CD4-positive, alpha-beta memory T cell (primary cell): ENCODE measurements at regions not wholly inside any gene's neighbourhood (a gene's known extent, or its start where the extent isn't known, plus 50 kb on each side); places are given as distances from the start of the nearest gene placed in this dataset.

Source experiments
- CTCF ChIA-PET: fragments of 350-600 bp; sonication (Branson Sonifier 250); formaldehyde crosslinking; loops from one replicate; lab custom pipeline; 2021; ENCODE audit warnings: inconsistent platforms; ENCODE audit not compliant: partially characterized antibody; lab: Charles Lee
- POLR2A ChIA-PET: fragments of 350-600 bp; sonication (Branson Sonifier 250); formaldehyde crosslinking; loops from one replicate; lab custom pipeline; 2021; ENCODE audit not compliant: partially characterized antibody; lab: Charles Lee
- DNase-seq, 5 donors: peaks; one replicate each; pipeline versions ENCODE4 v3.0.0 to v3.0.0-alpha.2; 2020 to 2022; ENCODE audit warnings: mixed read lengths in 1 of 5
- H3K27ac ChIP-seq: one replicate; pipeline ENCODE4 v1.7.0; 2013; ENCODE audit warnings: low read depth, low read length
- H3K27me3 ChIP-seq: 2 replicates; pipeline ENCODE4 v1.7.0; 2013; ENCODE audit warnings: mild to moderate bottlenecking, low read length, moderate library complexity; ENCODE audit not compliant: insufficient read depth
- H3K36me3 ChIP-seq: 2 replicates; pipeline ENCODE4 v1.7.0; 2013; ENCODE audit warnings: mild to moderate bottlenecking, low read length, moderate library complexity; ENCODE audit not compliant: insufficient read depth
- H3K4me1 ChIP-seq: 2 replicates; pipeline ENCODE4 v1.7.0; 2013; ENCODE audit warnings: mild to moderate bottlenecking, low read length, moderate library complexity; ENCODE audit not compliant: insufficient read depth
- H3K4me3 ChIP-seq, 2 donors: one replicate each; pipeline ENCODE4 v1.7.0; 2013; ENCODE audit warnings: low read length in 2 of 2, mild to moderate bottlenecking in 1 of 2
- H3K9me3 ChIP-seq, 2 donors: one replicate each; pipeline ENCODE4 v1.7.0; 2013; ENCODE audit warnings: low read length in 2 of 2, control low read depth in 1 of 2; ENCODE audit not compliant: control insufficient read depth in 1 of 2
- H3K27ac Mint-ChIP-seq, 7 donors: one replicate each; pipeline ENCODE4 v1.8.0; 2020 to 2021; ENCODE audit warnings: mixed read lengths in 7 of 7, mild to moderate bottlenecking in 6 of 7, inconsistent platforms in 3 of 7, moderate library complexity in 3 of 7
- H3K27me3 Mint-ChIP-seq, 2 donors: one replicate each; pipeline ENCODE4 v1.8.0; 2020 to 2021; ENCODE audit warnings: mixed read lengths in 2 of 2
- H3K36me3 Mint-ChIP-seq, 2 donors: one replicate each; pipeline ENCODE4 v1.8.0; 2020 to 2021; ENCODE audit warnings: mixed read lengths in 2 of 2, inconsistent platforms in 1 of 2, mild to moderate bottlenecking in 1 of 2
- H3K4me1 Mint-ChIP-seq, 4 donors: one replicate each; pipeline ENCODE4 v1.8.0; 2020 to 2021; ENCODE audit warnings: mixed read lengths in 4 of 4, mild to moderate bottlenecking in 1 of 4
- H3K4me3 Mint-ChIP-seq, 8 donors: one replicate each; pipeline ENCODE4 v1.8.0; 2020 to 2021; ENCODE audit warnings: mixed read lengths in 8 of 8, mild to moderate bottlenecking in 7 of 8, moderate library complexity in 6 of 8, inconsistent platforms in 3 of 8
- H3K9me3 Mint-ChIP-seq, 8 donors: one replicate each; pipeline ENCODE4 v1.8.0; 2020 to 2021; ENCODE audit warnings: mixed read lengths in 8 of 8, mild to moderate bottlenecking in 5 of 8, inconsistent platforms in 3 of 8, moderate library complexity in 1 of 8
- intact Hi-C: fragments of 100-400 bp; cut with micrococcal nuclease; formaldehyde crosslinking; loops from one replicate; pipeline ENCODE4 v1.15.1; 2023

GRCh38 chr2:123093199-123093598 is 931.9 kb upstream of the CNTNAP5 start:
- Mint-ChIP-seq H3K27me3 (no peaks in the 10 kb centered on the region), H3K27ac (no peak overlapping the region), H3K9me3 (peaks cover 4 to 27% (median 10%) of the 10 kb centered on the region in 8 donors), H3K36me3 (peaks cover 0 to 2% of the 10 kb centered on the region in 2 donors), H3K4me3 (no peak overlapping the region), H3K4me1 (no peaks in the 10 kb centered on the region)
- intact Hi-C loops = no loop called here
- Histone ChIP-seq H3K27me3 (no peaks in the 10 kb centered on the region), H3K36me3 (no peaks in the 10 kb centered on the region), H3K9me3 (no peaks in the 10 kb centered on the region), H3K27ac (no peak overlapping the region), H3K4me3 (no peak overlapping the region), H3K4me1 (no peaks in the 10 kb centered on the region)
- no peak for DNase-seq
- ChIA-PET POLR2A (no interaction called here), CTCF (no interaction called here)

- peaks cover 4 to 29% (median 13%) of the 10 kb centered on the region in 8 donors for H3K9me3 Mint-ChIP-seq
- POLR2A ChIA-PET = no interaction called here
- intact Hi-C loops = no loop called here
- H3K27ac ChIP-seq = no peak overlapping the region
- no peaks in the 10 kb centered on the region for H3K27me3 ChIP-seq
- H3K4me1 ChIP-seq = no peaks in the 10 kb centered on the region
- H3K4me1 Mint-ChIP-seq = no peaks in the 10 kb centered on the region
- CTCF ChIA-PET = no interaction called here
- peaks cover 0 to 2% of the 10 kb centered on the region in 2 donors for H3K36me3 Mint-ChIP-seq
- no peaks in the 10 kb centered on the region for H3K27me3 Mint-ChIP-seq
- no peak for DNase-seq
- no peaks in the 10 kb centered on the region for H3K36me3 ChIP-seq
- no peak overlapping the region for H3K4me3 ChIP-seq
- no peak overlapping the region for H3K27ac Mint-ChIP-seq
- no peak overlapping the region for H3K4me3 Mint-ChIP-seq
- H3K9me3 ChIP-seq = no peaks in the 10 kb centered on the region
Observed at GRCh38 chr2:123095219-123095835, 929.8 kb upstream of the CNTNAP5 start.

GRCh38 chr2:123098619-123099018 is 926.5 kb upstream of the CNTNAP5 start:
- intact Hi-C loops = no loop called here
- Histone ChIP-seq H3K27me3 (no peaks in the 10 kb centered on the region), H3K36me3 (no peaks in the 10 kb centered on the region), H3K9me3 (no peaks in the 10 kb centered on the region), H3K4me1 (no peaks in the 10 kb centered on the region), H3K4me3 (no peak overlapping the region), H3K27ac (no peak overlapping the region)
- CTCF ChIA-PET = no interaction called here
- Mint-ChIP-seq H3K36me3 (peaks cover 0 to 2% of the 10 kb centered on the region in 2 donors), H3K4me3 (no peak overlapping the region), H3K9me3 (peaks cover 0 to 25% (median 10%) of the 10 kb centered on the region in 8 donors), H3K27me3 (no peaks in the 10 kb centered on the region), H3K27ac (no peak overlapping the region), H3K4me1 (no peaks in the 10 kb centered on the region)
- no peak for DNase-seq
- POLR2A ChIA-PET = no interaction called here

- Histone ChIP-seq H3K9me3 (no peaks in the 10 kb centered on the region), H3K4me3 (no peak overlapping the region), H3K27ac (no peak overlapping the region), H3K36me3 (no peaks in the 10 kb centered on the region), H3K27me3 (no peaks in the 10 kb centered on the region), H3K4me1 (no peaks in the 10 kb centered on the region)
- CTCF ChIA-PET = no interaction called here
- Mint-ChIP-seq H3K27me3 (no peaks in the 10 kb centered on the region), H3K4me1 (no peaks in the 10 kb centered on the region), H3K36me3 (no peaks in the 10 kb centered on the region), H3K27ac (no peak overlapping the region), H3K9me3 (peaks cover 0 to 25% (median 8%) of the 10 kb centered on the region in 8 donors), H3K4me3 (no peak overlapping the region)
- no peak for DNase-seq
- intact Hi-C loops = no loop called here
- POLR2A ChIA-PET = no interaction called here
Observed at GRCh38 chr2:123101434-123101833, 923.7 kb upstream of the CNTNAP5 start.

- Histone ChIP-seq H3K9me3 (peaks cover 0 to 3% of the 10 kb centered on the region in 2 donors), H3K4me3 (no peak overlapping the region), H3K27me3 (no peaks in the 10 kb centered on the region), H3K36me3 (no peaks in the 10 kb centered on the region), H3K4me1 (no peaks in the 10 kb centered on the region), H3K27ac (no peak overlapping the region)
- ChIA-PET CTCF (no interaction called here), POLR2A (no interaction called here)
- H3K4me1 Mint-ChIP-seq = no peaks in the 10 kb centered on the region
- peaks cover 0 to 16% (median 6%) of the 10 kb centered on the region in 8 donors for H3K9me3 Mint-ChIP-seq
- no peak overlapping the region for H3K27ac Mint-ChIP-seq
- no peak for DNase-seq
- H3K36me3 Mint-ChIP-seq = no peaks in the 10 kb centered on the region
- intact Hi-C loops = no loop called here
- H3K27me3 Mint-ChIP-seq = no peaks in the 10 kb centered on the region
- no peak overlapping the region for H3K4me3 Mint-ChIP-seq
Observed at GRCh38 chr2:123103902-123104301, 921.2 kb upstream of the CNTNAP5 start.

GRCh38 chr2:123116595-123116994 is 908.5 kb upstream of the CNTNAP5 start:
- Histone ChIP-seq H3K4me1 (no peaks in the 10 kb centered on the region), H3K27me3 (no peaks in the 10 kb centered on the region), H3K27ac (no peak overlapping the region), H3K36me3 (no peaks in the 10 kb centered on the region), H3K9me3 (no peaks in the 10 kb centered on the region), H3K4me3 (no peak overlapping the region)
- no peaks in the 10 kb centered on the region for H3K27me3 Mint-ChIP-seq
- H3K4me1 Mint-ChIP-seq = no peaks in the 10 kb centered on the region
- intact Hi-C loops = no loop called here
- POLR2A ChIA-PET = no interaction called here
- DNase-seq = no peak
- H3K9me3 Mint-ChIP-seq = peaks cover 0 to 26% (median 16%) of the 10 kb centered on the region in 8 donors
- CTCF ChIA-PET = no interaction called here
- no peak overlapping the region for H3K27ac Mint-ChIP-seq
- H3K36me3 Mint-ChIP-seq = no peaks in the 10 kb centered on the region
- H3K4me3 Mint-ChIP-seq = no peak overlapping the region

- no peak overlapping the region for H3K4me3 Mint-ChIP-seq
- H3K4me1 Mint-ChIP-seq = no peaks in the 10 kb centered on the region
- no peak overlapping the region for H3K27ac Mint-ChIP-seq
- ChIA-PET POLR2A (no interaction called here), CTCF (no interaction called here)
- no peak overlapping the region for H3K27ac ChIP-seq
- H3K27me3 Mint-ChIP-seq = no peaks in the 10 kb centered on the region
- H3K27me3 ChIP-seq = no peaks in the 10 kb centered on the region
- no peak for DNase-seq
- no peak overlapping the region for H3K4me3 ChIP-seq
- no peaks in the 10 kb centered on the region for H3K4me1 ChIP-seq
- no peaks in the 10 kb centered on the region for H3K36me3 Mint-ChIP-seq
- intact Hi-C loops = no loop called here
- H3K9me3 ChIP-seq = no peaks in the 10 kb centered on the region
- H3K36me3 ChIP-seq = no peaks in the 10 kb centered on the region
- peaks cover 2 to 22% (median 11%) of the 10 kb centered on the region in 8 donors for H3K9me3 Mint-ChIP-seq
Observed at GRCh38 chr2:123127236-123127635, 897.9 kb upstream of the CNTNAP5 start.
